Esophagus (tissue), 2 donors: ENCODE measurements at regions not wholly inside any gene's neighbourhood (a gene's known extent, or its start where the extent isn't known, plus 50 kb on each side); places are given as distances from the start of the nearest gene placed in this dataset.

Experiments
- H3K27ac ChIP-seq, 2 donors: one replicate each; pipeline ENCODE4 v1.5.1; 2013; ENCODE audit warnings: low read depth in 2 of 2, mild to moderate bottlenecking in 2 of 2, inconsistent platforms in 1 of 2, low read length in 1 of 2, moderate library complexity in 1 of 2
- H3K27me3 ChIP-seq, 2 donors: one replicate each; pipeline ENCODE4 v1.6.1; 2013; ENCODE audit warnings: low read length in 2 of 2, control low read depth in 1 of 2, mild to moderate bottlenecking in 1 of 2; ENCODE audit not compliant: insufficient read depth in 2 of 2, control insufficient read depth in 1 of 2
- H3K36me3 ChIP-seq, 2 donors: one replicate each; pipeline ENCODE4 v1.6.1; 2013; ENCODE audit warnings: low read length in 1 of 2; ENCODE audit not compliant: control insufficient read depth in 2 of 2, insufficient read depth in 2 of 2
- H3K4me1 ChIP-seq, 2 donors: one replicate each; pipeline ENCODE4 v1.6.1; 2013; ENCODE audit warnings: low read length in 1 of 2; ENCODE audit not compliant: control insufficient read depth in 2 of 2, insufficient read depth in 2 of 2
- H3K4me3 ChIP-seq, 2 donors: one replicate each; pipeline ENCODE4 v1.5.1; 2013; ENCODE audit warnings: low read length in 2 of 2, mild to moderate bottlenecking in 2 of 2, low read depth in 1 of 2, moderate library complexity in 1 of 2
- H3K9me3 ChIP-seq, 2 donors: one replicate each; pipeline ENCODE4 v1.6.1; 2013; ENCODE audit warnings: mild to moderate bottlenecking in 2 of 2, low read depth in 1 of 2, low read length in 1 of 2, moderate library complexity in 1 of 2; ENCODE audit not compliant: control insufficient read depth in 2 of 2, insufficient read depth in 1 of 2
- WGBS, 2 donors: extraction: QIAGEN DNeasy Blood & Tissue Kit; methylation state at CpG; one replicate each; pipeline ENCODE4 v1.1.7; 2013; 5-methylcytosine and 5-hydroxymethylcytosine counted together
- donor health status: healthy with polysubstance abuse.
- donor health status: Bipolar disorder and iron deficiency.

- Histone ChIP-seq H3K27me3 (no peaks in the 10 kb centered on the region), H3K9me3 (no peaks in the 10 kb centered on the region), H3K4me1 (no peaks in the 10 kb centered on the region), H3K4me3 (no peak overlapping the region), H3K27ac (no peak overlapping the region), H3K36me3 (no peaks in the 10 kb centered on the region)
- WGBS, 2 donors, result 82 to 84% methylated on average over 4 of the region's 4 CpGs
These were observed 413.4 kb downstream of the ANXA1 start for GRCh38 chr9:73565026-73565425.

DNA sequence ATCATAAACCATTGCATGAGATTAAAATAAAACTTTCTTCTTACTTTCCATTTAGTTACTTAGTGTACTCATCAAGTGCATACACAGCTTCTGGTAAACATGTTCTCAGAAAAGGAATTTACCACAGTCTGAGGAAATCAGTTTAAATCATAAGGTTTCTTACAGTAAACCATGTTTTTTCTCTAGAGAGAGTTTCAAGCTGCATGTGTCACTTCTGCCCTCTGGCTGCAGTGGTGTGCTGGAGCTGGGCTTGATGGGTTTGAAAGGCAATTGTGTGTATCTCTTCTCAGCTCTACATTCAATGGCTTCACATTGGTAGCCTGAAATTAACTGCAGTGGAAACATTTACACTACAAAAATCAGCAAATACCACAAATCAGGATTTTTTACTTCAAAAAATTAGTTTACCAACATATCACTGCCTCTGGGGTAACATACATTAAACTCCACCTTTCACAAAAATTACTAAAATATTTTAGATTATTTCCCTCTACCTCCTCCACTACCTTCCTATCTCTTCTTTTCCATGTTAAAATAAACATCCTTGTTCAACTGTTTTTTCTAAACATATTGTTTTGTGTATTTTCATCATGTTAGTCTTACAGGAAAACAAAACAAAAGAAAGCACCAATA lies 414.3 kb downstream of the ANXA1 start:
- Histone ChIP-seq H3K4me1 (no peaks in the 10 kb centered on the region), H3K36me3 (no peaks in the 10 kb centered on the region), H3K27ac (no peak overlapping the region), H3K27me3 (no peaks in the 10 kb centered on the region), H3K4me3 (no peak overlapping the region), H3K9me3 (no peaks in the 10 kb centered on the region)

GRCh38 chr9:73566627-73567026 lies 415.0 kb downstream of the ANXA1 start:
- WGBS, 2 donors, result 77% methylated on average over 1 of the region's 1 CpG
- Histone ChIP-seq H3K4me1 (no peaks in the 10 kb centered on the region), H3K4me3 (no peak overlapping the region), H3K9me3 (no peaks in the 10 kb centered on the region), H3K27ac (no peak overlapping the region), H3K27me3 (no peaks in the 10 kb centered on the region), H3K36me3 (no peaks in the 10 kb centered on the region)

DNA sequence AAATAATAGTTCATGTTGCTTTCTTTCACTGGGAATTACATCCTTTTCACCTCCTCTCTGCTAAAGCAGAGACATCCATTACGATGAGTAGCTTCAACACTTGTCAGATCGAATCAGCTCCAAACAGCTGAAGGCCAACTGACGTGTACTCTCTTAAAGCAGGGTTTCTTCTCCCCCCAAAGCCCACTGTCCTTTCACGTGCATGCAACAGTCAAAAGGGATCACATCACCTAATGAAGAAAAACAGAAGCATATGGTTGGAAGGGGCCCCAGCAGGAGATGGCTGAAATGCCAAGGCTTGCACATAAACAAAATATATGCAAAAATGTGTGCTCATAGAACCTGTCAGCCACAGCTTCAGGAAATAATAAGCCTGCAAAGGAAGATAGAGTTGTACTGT lies 421.6 kb downstream of the ANXA1 start:
- Histone ChIP-seq H3K27me3 (no peaks in the 10 kb centered on the region), H3K4me3 (no peak overlapping the region), H3K27ac (no peak overlapping the region), H3K4me1 (no peaks in the 10 kb centered on the region), H3K9me3 (no peaks in the 10 kb centered on the region), H3K36me3 (no peaks in the 10 kb centered on the region)
- WGBS, 2 donors, result 58 to 82% methylated on average over 4 of the region's 4 CpGs

DNA sequence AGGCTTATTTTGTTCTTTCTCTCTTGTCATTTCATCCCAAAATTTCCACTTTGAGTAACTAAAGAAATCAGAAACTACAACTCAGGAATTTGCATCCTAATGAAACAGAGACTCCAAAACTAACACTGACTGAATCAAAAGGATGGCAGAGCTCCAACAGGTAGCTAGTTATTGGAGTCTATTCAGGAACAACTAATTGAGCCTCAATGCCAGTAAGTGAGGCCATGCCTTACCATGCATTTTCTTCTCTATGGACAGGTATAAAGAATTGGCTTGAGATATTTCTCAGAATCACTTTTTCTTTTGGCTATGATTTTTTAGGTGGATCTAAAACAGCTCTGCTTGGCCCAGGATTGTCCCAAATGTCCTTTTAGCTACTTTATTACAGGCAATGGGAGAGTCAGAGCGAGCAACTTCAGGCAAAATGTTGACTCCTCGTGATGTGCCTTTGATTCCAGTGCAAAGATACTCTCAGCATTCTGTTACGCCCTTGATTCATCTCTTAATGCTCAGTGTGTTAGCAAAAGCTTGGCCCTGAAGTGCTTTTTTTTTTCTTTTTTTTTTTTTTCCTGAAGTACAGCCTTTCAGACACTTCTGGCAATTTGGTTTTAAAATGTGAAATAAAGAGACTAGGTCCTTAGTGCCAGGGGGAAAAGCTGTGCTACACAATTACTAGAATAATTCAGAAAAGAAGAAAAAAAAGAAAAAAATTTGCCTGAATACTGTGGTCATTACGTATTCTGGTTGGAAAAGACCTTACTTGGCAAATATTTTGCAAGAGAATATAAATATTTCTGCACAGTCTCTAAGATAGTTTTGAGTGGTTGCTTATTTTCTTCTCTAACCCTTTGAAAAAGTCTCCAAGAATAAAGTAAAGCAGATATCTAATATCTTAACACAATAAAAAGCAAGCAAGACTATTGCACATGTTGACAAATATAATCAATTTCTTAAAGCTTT lies 423.7 kb downstream of the ANXA1 start:
- 44 to 46% methylated on average over 4 of the region's 4 CpGs for WGBS, 2 donors
- no peaks in the 10 kb centered on the region for H3K36me3 ChIP-seq
- no peaks in the 10 kb centered on the region for H3K27me3 ChIP-seq

DNA sequence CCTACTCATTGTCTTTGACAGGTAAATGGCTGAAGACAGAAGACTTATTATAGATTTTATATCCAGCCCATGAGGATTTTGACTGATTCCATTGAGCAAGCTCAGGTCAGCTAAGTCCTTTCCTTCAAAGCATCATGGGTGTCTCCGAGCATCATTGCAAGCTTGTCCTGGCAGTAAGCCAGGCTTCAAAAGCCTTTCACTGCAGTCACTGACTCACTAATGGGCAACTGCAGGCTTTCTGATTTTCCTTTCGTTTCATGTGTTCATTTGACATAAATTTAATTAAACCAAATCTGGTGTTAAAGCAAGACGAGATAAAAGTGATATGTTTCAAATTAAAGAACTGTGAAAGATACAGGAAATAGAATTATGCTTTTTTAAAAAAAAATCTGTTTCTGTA lies 426.2 kb downstream of the ANXA1 start:
- no peaks in the 10 kb centered on the region for H3K27me3 ChIP-seq
- no peaks in the 10 kb centered on the region for H3K9me3 ChIP-seq
- H3K36me3 ChIP-seq, result no peaks in the 10 kb centered on the region
- 27 to 31% methylated on average over 3 of the region's 3 CpGs for WGBS, 2 donors
- H3K27ac ChIP-seq, result no peak overlapping the region
- no peak overlapping the region for H3K4me3 ChIP-seq
- H3K4me1 ChIP-seq, result no peaks in the 10 kb centered on the region

More for the DNA sequence above, 423.7 kb downstream of the ANXA1 start:
- no peak overlapping the region for H3K27ac ChIP-seq
- H3K4me3 ChIP-seq, result no peak overlapping the region
- no peaks in the 10 kb centered on the region for H3K9me3 ChIP-seq
- H3K4me1 ChIP-seq, result no peaks in the 10 kb centered on the region

- H3K36me3 ChIP-seq, result no peaks in the 10 kb centered on the region
- no peaks in the 10 kb centered on the region for H3K27me3 ChIP-seq
- no peaks in the 10 kb centered on the region for H3K4me1 ChIP-seq
- no peaks in the 10 kb centered on the region for H3K9me3 ChIP-seq
- no peak overlapping the region for H3K4me3 ChIP-seq
- 53 to 63% methylated on average over 2 of the region's 2 CpGs for WGBS, 2 donors
- no peak overlapping the region for H3K27ac ChIP-seq
These were observed 428.2 kb downstream of the ANXA1 start for GRCh38 chr9:73579823-73580222.

- Histone ChIP-seq H3K9me3 (no peaks in the 10 kb centered on the region), H3K4me1 (no peaks in the 10 kb centered on the region), H3K36me3 (no peaks in the 10 kb centered on the region), H3K27me3 (no peaks in the 10 kb centered on the region), H3K4me3 (no peak overlapping the region), H3K27ac (no peak overlapping the region)
These were observed 431.9 kb downstream of the ANXA1 start for GRCh38 chr9:73583576-73583975.

DNA sequence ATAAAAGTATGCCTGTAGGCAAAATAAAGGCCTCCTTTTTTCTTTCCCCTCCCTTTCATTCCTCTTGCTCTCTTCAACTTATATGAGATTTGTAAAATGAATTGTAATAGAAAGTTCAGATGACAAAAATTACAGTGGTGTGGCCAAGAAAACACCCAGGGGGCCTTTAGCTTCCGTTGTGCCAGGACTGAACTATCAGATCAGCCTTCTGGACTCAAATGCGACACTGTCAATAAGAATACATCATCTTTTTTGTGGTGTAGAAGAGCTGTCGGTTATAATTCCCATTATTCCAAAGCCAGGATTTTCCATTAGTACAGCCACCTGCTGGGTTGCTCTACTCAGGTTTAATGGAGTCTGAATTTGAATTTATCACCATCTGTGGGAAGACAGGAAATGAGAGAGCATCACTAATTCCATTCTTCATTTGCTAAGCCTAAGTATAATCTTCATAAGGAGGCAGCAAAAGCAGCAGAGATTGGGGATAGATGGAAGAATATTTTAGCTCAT lies 443.4 kb downstream of the ANXA1 start:
- Histone ChIP-seq H3K27me3 (no peaks in the 10 kb centered on the region), H3K4me1 (no peaks in the 10 kb centered on the region), H3K27ac (no peak overlapping the region), H3K4me3 (no peak overlapping the region), H3K36me3 (no peaks in the 10 kb centered on the region), H3K9me3 (no peaks in the 10 kb centered on the region)
- 39 to 64% methylated on average over 3 of the region's 3 CpGs for WGBS, 2 donors
